GM12878 (cell line): ENCODE measurements at regions not wholly inside any gene's neighbourhood (a gene's known extent, or its start where the extent isn't known, plus 50 kb on each side); places are given as distances from the start of the nearest gene placed in this dataset.

Experiments used
- ATAC-seq: fragments of 200-7000 bp; cut with Tn5 transposase; 3 replicates; pipeline ENCODE4 v1.9.1; 2020; ENCODE audit warnings: mild to moderate bottlenecking, moderate library complexity
- BruUV-seq: library from RNA; stranded (reverse); fragments of 400-500 nt; replicated peaks from 2 replicates; lab custom pipeline; 2021; lab: Mats Ljungman, UMichigan
- CTCF ChIA-PET: fragments of 300-600 bp; sonication (Branson Sonifier 250); formaldehyde crosslinking; extraction: SDS; loops from one replicate; lab custom pipeline; 2021; ENCODE audit warnings: inconsistent platforms; lab: Yijun Ruan, JAX
- POLR2A ChIA-PET: fragments of 350-600 bp; formaldehyde crosslinking; extraction: SDS; loops from one replicate; lab custom pipeline; 2021; ENCODE audit warnings: inconsistent platforms; lab: Charles Lee
- RAD21 ChIA-PET: fragments of 300-600 bp; sonication (Branson Sonifier 250); formaldehyde crosslinking; loops from one replicate; lab custom pipeline; 2023; ENCODE audit warnings: antibody characterized with exemption; ENCODE audit not compliant: unreplicated experiment; lab: Charles Lee
- SMC1A ChIA-PET: fragments of 300-600 bp; sonication (Branson Sonifier 250); formaldehyde crosslinking; loops from one replicate; lab custom pipeline; 2023; ENCODE audit not compliant: unreplicated experiment, uncharacterized antibody; lab: Charles Lee
- DNase-seq: peaks from one replicate; pipeline ENCODE4 v3.0.0-alpha.2; 2011; ENCODE audit warnings: low read depth, low spot score
- FAIRE-seq: peaks from 3 replicates; lab custom pipeline; 2011; peaks lifted over from hg19 to GRCh38; lab: Jason Lieb, UNC
- H2AFZ ChIP-seq: 2 replicates; pipeline ENCODE4 v1.6.0; 2011; ENCODE audit warnings: low read depth, low read length, control low read depth; ENCODE audit not compliant: control insufficient read depth
- H3K27ac ChIP-seq: 2 replicates; pipeline ENCODE4 v1.5.1; 2011; ENCODE audit warnings: control low read depth; ENCODE audit not compliant: control insufficient read depth, insufficient read depth
- H3K27me3 ChIP-seq, 2 experiments: replicated peaks in 1 of 2; 2 replicates each; pipeline versions ENCODE4 v1.6.0 to v1.6.1; 2011; ENCODE audit warnings: low read length in 1 of 2; ENCODE audit not compliant: control insufficient read depth in 2 of 2, insufficient read depth in 2 of 2
- H3K36me3 ChIP-seq, 2 experiments: 2 replicates each; pipeline ENCODE4 v1.5.1; 2011; ENCODE audit warnings: low read length in 1 of 2; ENCODE audit not compliant: control insufficient read depth in 2 of 2, insufficient read depth in 2 of 2
- H3K4me1 ChIP-seq: 2 replicates; pipeline ENCODE4 v1.6.1; 2011; ENCODE audit warnings: mild to moderate bottlenecking, low read length, moderate library complexity, mixed read lengths; ENCODE audit not compliant: control insufficient read depth, insufficient read depth
- H3K4me2 ChIP-seq: 2 replicates; pipeline ENCODE4 v1.6.0; 2011; ENCODE audit warnings: control low read depth; ENCODE audit not compliant: control insufficient read depth, insufficient read depth
- H3K4me3 ChIP-seq: fragments of 200-600 bp; sonication (generic); 2 replicates; pipeline ENCODE4 v1.5.1; 2016
- H3K79me2 ChIP-seq: 2 replicates; pipeline ENCODE4 v1.6.0; 2011; ENCODE audit warnings: low read length; ENCODE audit not compliant: control insufficient read depth, insufficient read depth
- H3K9ac ChIP-seq: 2 replicates; pipeline ENCODE4 v1.8.0; 2011; ENCODE audit warnings: low read length, control low read depth, mixed read lengths; ENCODE audit not compliant: control insufficient read depth, insufficient read depth
- H3K9me3 ChIP-seq: replicated peaks from 3 replicates; pipeline ENCODE4 v1.5.1; 2011; ENCODE audit warnings: mild to moderate bottlenecking, low read length; ENCODE audit not compliant: control insufficient read depth, insufficient read depth
- H4K20me1 ChIP-seq: 2 replicates; pipeline ENCODE4 v1.6.0; 2011; ENCODE audit not compliant: control insufficient read depth, insufficient read depth
- CHD4 ChIP-seq: fragments of 200-600 bp; sonication (generic); IDR thresholded peaks from 2 replicates; pipeline ENCODE4 v1.6.1; 2016; ENCODE audit warnings: mild to moderate bottlenecking
- GABPA ChIP-seq: IDR thresholded peaks from 2 replicates; pipeline ENCODE4 v1.6.1; 2014; ENCODE audit warnings: antibody characterized with exemption, low read depth, mild to moderate bottlenecking, inconsistent platforms
- IRF4 ChIP-seq: IDR thresholded peaks from 2 replicates; pipeline ENCODE4 v1.6.1; 2011; ENCODE audit warnings: low read depth, low read length
- KLF5 ChIP-seq: fragments of 450-650 bp; IDR thresholded peaks from 2 replicates; pipeline ENCODE4 v1.6.1; 2014; ENCODE audit warnings: mild to moderate bottlenecking; ENCODE audit not compliant: partially characterized antibody
- MAX ChIP-seq: IDR thresholded peaks from 2 replicates; pipeline ENCODE4 v1.6.1; 2012; ENCODE audit warnings: low read depth, low read length, improper control_type of control experiment
- NBN ChIP-seq: fragments of 450-650 bp; IDR thresholded peaks from 2 replicates; pipeline ENCODE4 v1.6.1; 2016
- NR2F1 ChIP-seq: fragments of 450-650 bp; conservative IDR thresholded peaks from 2 replicates; pipeline ENCODE4 v1.6.1; 2017; ENCODE audit warnings: mild to moderate bottlenecking
- POLR2AphosphoS5 ChIP-seq: IDR thresholded peaks from 2 replicates; pipeline ENCODE4 v1.6.1; 2011; ENCODE audit warnings: mild to moderate bottlenecking, low read length, inconsistent platforms
- RAD21 ChIP-seq: IDR thresholded peaks from 2 replicates; pipeline ENCODE4 v1.6.1; 2011; ENCODE audit warnings: mild to moderate bottlenecking, low read depth, low read length, moderate library complexity; ENCODE audit not compliant: insufficient read depth
- RB1 ChIP-seq: fragments of 450-650 bp; formaldehyde crosslinking; IDR thresholded peaks from 2 replicates; pipeline ENCODE4 v1.6.1; 2017; ENCODE audit warnings: mild to moderate bottlenecking, borderline replicate concordance
- SMAD1 ChIP-seq: fragments of 450-650 bp; IDR thresholded peaks from 2 replicates; pipeline ENCODE4 v1.6.1; 2018; ENCODE audit warnings: mild to moderate bottlenecking, low read depth; ENCODE audit not compliant: partially characterized antibody
- SREBF2 ChIP-seq: IDR thresholded peaks from 2 replicates; pipeline ENCODE4 v1.6.1; 2012; ENCODE audit warnings: mild to moderate bottlenecking, low read length
- TARDBP ChIP-seq: IDR thresholded peaks from 2 replicates; pipeline ENCODE4 v1.6.1; 2016; ENCODE audit warnings: borderline replicate concordance
- ZBTB33 ChIP-seq: fragments of 450-650 bp; IDR thresholded peaks from 2 replicates; pipeline ENCODE4 v1.6.1; 2017; ENCODE audit warnings: mild to moderate bottlenecking
- ZNF217 ChIP-seq: fragments of 450-650 bp; IDR thresholded peaks from 2 replicates; pipeline ENCODE4 v1.6.1; 2017; ENCODE audit warnings: antibody characterized with exemption, mild to moderate bottlenecking
- WGBS: methylation state at CpG from one replicate; pipeline ENCODE4 v1.1.6; 2016; ENCODE audit warnings: low lambda C conversion rate; ENCODE audit not compliant: insufficient replicate concordance, insufficient coverage; ENCODE audit errors: missing lambda C conversion rate; 5-methylcytosine and 5-hydroxymethylcytosine counted together
- in situ Hi-C: fragments of 300-500 bp; cut with MboI; formaldehyde crosslinking; loops from 9 replicates; pipeline ENCODE4 v1.14.3; 2018; ENCODE audit warnings: mixed read lengths
- intact Hi-C: fragments of 100-400 bp; cut with micrococcal nuclease; formaldehyde crosslinking; loops from one replicate; pipeline ENCODE4 v1.14.2; 2022; ENCODE audit not compliant: unreplicated experiment
- TF ChIP-seq, protein P1 (sequence below): IDR thresholded peaks from 2 replicates; pipeline ENCODE4 v1.6.1; 2011; ENCODE audit warnings: mild to moderate bottlenecking, low read depth, low read length, moderate library complexity; ENCODE audit not compliant: insufficient replicate concordance
- TF ChIP-seq, protein P2 (sequence below), 3 experiments: IDR thresholded peaks in 2 of 3; conservative IDR thresholded peaks in 1 of 3; 2 replicates each; pipeline ENCODE4 v1.5.1; 2011; ENCODE audit warnings: low read depth in 3 of 3, low read length in 3 of 3, mild to moderate bottlenecking in 3 of 3, control low read depth in 2 of 3, moderate library complexity in 2 of 3, inconsistent platforms in 1 of 3, mixed read lengths in 1 of 3; ENCODE audit not compliant: control insufficient read depth in 2 of 3, insufficient read depth in 1 of 3; ENCODE audit errors: extremely low read depth in 1 of 3

DNA sequence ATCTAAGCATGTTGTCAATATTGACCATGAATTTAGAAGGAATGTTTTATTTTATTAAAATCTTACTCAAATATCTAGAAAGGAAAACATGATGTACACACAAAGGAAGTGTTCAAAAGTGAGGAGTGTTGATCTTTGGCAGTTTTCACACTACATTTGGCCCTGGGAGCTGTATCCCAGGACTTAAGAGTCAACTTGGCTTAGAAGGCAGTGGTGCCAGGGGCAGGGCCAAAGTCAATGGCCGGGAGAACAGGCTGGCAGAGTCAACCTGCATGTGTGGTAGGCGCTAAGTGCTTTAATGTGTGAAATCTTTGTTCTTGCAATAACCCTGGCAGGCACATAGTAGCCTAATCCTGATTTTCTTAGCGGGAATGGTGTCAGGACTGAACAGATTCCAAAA, 228.4 kb downstream of the TENT4A start (continued):
- TF ChIP-seq ZBTB33 (no peak), SREBF2 (no peak), POLR2AphosphoS5 (no peak), RAD21 (no peak), NR2F1 (no peak), ZNF217 (no peak)

GRCh38 chr5:6943197-6944112, 230.2 kb downstream of the TENT4A start:
- in situ Hi-C loops, result no loop called here

More at GRCh38 chr5:6943197-6944112, 230.2 kb downstream of the TENT4A start:
- Histone ChIP-seq H3K9me3 (no peaks in the 10 kb centered on the region), H3K27ac (no peak overlapping the region), H3K4me1 (no peaks in the 10 kb centered on the region), H3K9ac (no peak overlapping the region), H4K20me1 (no peaks in the 10 kb centered on the region), H3K79me2 (no peaks in the 10 kb centered on the region), H3K27me3 (no peaks in the 10 kb centered on the region), H2AFZ (no peak overlapping the region), H3K36me3 (no peaks in the 10 kb centered on the region), H3K4me2 (no peak overlapping the region), H3K4me3 (no peak overlapping the region)
- ChIA-PET POLR2A (no interaction called here), CTCF (interaction anchor here (0.6 kb wide), 1 partner anchor 14 kb away, joined by 3 read pairs; no protein-coding TSS in a partner anchor), RAD21 (no interaction called here), SMC1A (interaction anchor here (0.5 kb wide), 1 partner anchor 72 kb away, joined by 4 read pairs; no protein-coding TSS in a partner anchor)
- 36% methylated on average over 11 of the region's 11 CpGs for WGBS
- no peak for DNase-seq
- no peak for FAIRE-seq
- intact Hi-C loops, result no loop called here
- TF ChIP-seq NBN, result no peak
- TF ChIP-seq SMAD1, result no peak
- no peak for TF ChIP-seq IRF4
- no peak for TF ChIP-seq RB1
- TF ChIP-seq, protein P1, sequence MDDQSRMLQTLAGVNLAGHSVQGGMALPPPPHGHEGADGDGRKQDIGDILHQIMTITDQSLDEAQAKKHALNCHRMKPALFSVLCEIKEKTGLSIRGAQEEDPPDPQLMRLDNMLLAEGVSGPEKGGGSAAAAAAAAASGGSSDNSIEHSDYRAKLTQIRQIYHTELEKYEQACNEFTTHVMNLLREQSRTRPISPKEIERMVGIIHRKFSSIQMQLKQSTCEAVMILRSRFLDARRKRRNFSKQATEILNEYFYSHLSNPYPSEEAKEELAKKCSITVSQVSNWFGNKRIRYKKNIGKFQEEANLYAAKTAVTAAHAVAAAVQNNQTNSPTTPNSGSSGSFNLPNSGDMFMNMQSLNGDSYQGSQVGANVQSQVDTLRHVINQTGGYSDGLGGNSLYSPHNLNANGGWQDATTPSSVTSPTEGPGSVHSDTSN, result no peak
- no peak for TF ChIP-seq MAX
- TF ChIP-seq TARDBP, result no peak
- no peak for TF ChIP-seq GABPA
- TF ChIP-seq CHD4, result no peak
- TF ChIP-seq, protein P2, sequence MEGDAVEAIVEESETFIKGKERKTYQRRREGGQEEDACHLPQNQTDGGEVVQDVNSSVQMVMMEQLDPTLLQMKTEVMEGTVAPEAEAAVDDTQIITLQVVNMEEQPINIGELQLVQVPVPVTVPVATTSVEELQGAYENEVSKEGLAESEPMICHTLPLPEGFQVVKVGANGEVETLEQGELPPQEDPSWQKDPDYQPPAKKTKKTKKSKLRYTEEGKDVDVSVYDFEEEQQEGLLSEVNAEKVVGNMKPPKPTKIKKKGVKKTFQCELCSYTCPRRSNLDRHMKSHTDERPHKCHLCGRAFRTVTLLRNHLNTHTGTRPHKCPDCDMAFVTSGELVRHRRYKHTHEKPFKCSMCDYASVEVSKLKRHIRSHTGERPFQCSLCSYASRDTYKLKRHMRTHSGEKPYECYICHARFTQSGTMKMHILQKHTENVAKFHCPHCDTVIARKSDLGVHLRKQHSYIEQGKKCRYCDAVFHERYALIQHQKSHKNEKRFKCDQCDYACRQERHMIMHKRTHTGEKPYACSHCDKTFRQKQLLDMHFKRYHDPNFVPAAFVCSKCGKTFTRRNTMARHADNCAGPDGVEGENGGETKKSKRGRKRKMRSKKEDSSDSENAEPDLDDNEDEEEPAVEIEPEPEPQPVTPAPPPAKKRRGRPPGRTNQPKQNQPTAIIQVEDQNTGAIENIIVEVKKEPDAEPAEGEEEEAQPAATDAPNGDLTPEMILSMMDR (IDR thresholded peaks at IDR 0.05 in 2 of 3, conservative IDR thresholded peaks at IDR 0.05 in 1 of 3; ENCODE audit: control insufficient read depth in 2 of 3, extremely low read depth in 1 of 3, insufficient read depth in 1 of 3, low read depth in 3 of 3, low read length in 3 of 3), result no peak
- no peak for TF ChIP-seq KLF5
- ATAC-seq, result no peak
- BruUV-seq, result no TSS peak
